Cardiac muscle cell (in vitro differentiated cells and primary cell): ENCODE measurements at regions not wholly inside any gene's neighbourhood (a gene's known extent, or its start where the extent isn't known, plus 50 kb on each side); places are given as distances from the start of the nearest gene placed in this dataset.

Source experiments
- DNase-seq, 2 donors: peaks; one replicate each; pipeline versions ENCODE4 v3.0.0 to v3.0.0-alpha.2; 2010 to 2017; ENCODE audit warnings: low read depth in 1 of 2, low spot score in 1 of 2
- H3K27ac ChIP-seq: fragments of 200-600 bp; sonication (generic); 2 replicates; pipeline ENCODE4 v1.5.1; 2016
- H3K27me3 ChIP-seq: fragments of 200-600 bp; sonication (generic); 2 replicates; pipeline ENCODE4 v1.6.0; 2016; ENCODE audit warnings: control low read depth
- H3K36me3 ChIP-seq: fragments of 200-600 bp; sonication (generic); 2 replicates; pipeline ENCODE4 v1.5.1; 2016; ENCODE audit warnings: control low read depth
- H3K4me1 ChIP-seq: fragments of 200-600 bp; sonication (generic); 2 replicates; pipeline ENCODE4 v1.8.1; 2017; ENCODE audit warnings: low read depth, mild to moderate bottlenecking, mixed run types
- H3K4me3 ChIP-seq: fragments of 200-600 bp; sonication (generic); 2 replicates; pipeline ENCODE4 v1.5.1; 2016; ENCODE audit warnings: mild to moderate bottlenecking
- H3K9me3 ChIP-seq: fragments of 200-600 bp; sonication (generic); 2 replicates; pipeline ENCODE4 v1.5.1; 2017; ENCODE audit warnings: low read depth, mild to moderate bottlenecking, control low read depth
- TF ChIP-seq, protein P1 (sequence below): IDR thresholded peaks from 2 replicates; pipeline ENCODE4 v1.5.1; 2012; ENCODE audit warnings: low read depth, mild to moderate bottlenecking, low read length

GRCh38 chr16:54362591-54363206, 76.1 kb upstream of the IRX3 start:
- Histone ChIP-seq H3K27me3 (no peaks in the 10 kb centered on the region), H3K27ac (no peak overlapping the region), H3K4me1 (peaks cover 33% of the 10 kb centered on the region), H3K9me3 (no peaks in the 10 kb centered on the region), H3K4me3 (no peak overlapping the region), H3K36me3 (no peaks in the 10 kb centered on the region)
- DNase-seq: no peak
- TF ChIP-seq, protein P1, sequence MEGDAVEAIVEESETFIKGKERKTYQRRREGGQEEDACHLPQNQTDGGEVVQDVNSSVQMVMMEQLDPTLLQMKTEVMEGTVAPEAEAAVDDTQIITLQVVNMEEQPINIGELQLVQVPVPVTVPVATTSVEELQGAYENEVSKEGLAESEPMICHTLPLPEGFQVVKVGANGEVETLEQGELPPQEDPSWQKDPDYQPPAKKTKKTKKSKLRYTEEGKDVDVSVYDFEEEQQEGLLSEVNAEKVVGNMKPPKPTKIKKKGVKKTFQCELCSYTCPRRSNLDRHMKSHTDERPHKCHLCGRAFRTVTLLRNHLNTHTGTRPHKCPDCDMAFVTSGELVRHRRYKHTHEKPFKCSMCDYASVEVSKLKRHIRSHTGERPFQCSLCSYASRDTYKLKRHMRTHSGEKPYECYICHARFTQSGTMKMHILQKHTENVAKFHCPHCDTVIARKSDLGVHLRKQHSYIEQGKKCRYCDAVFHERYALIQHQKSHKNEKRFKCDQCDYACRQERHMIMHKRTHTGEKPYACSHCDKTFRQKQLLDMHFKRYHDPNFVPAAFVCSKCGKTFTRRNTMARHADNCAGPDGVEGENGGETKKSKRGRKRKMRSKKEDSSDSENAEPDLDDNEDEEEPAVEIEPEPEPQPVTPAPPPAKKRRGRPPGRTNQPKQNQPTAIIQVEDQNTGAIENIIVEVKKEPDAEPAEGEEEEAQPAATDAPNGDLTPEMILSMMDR: no peak

DNA sequence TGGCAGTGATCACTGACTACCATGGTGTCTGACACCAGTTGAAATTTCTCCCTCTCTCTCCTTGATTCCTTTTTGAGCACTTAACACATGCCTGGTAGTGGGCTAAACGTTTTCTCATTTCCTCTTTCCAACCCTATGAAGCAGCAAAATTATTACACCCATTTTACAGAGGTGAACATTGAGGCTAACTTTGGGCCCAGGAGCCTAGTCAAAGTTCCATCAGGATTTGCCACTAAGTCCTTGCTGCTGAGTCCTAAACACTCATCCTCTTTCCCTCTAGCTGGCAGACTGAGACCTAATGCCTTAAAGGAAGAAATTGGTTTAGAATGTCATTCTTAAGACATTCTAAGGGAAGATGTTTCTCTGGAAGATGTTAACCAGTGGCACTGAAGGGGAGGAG, 74.7 kb upstream of the IRX3 start:
- no peak overlapping the region for H3K27ac ChIP-seq
- H3K9me3 ChIP-seq: no peaks in the 10 kb centered on the region
- peaks cover 33% of the 10 kb centered on the region for H3K4me1 ChIP-seq
- H3K27me3 ChIP-seq: no peaks in the 10 kb centered on the region
- TF ChIP-seq, protein P1: no peak
- H3K36me3 ChIP-seq: no peaks in the 10 kb centered on the region
- H3K4me3 ChIP-seq: no peak overlapping the region
- no peak for DNase-seq

DNA sequence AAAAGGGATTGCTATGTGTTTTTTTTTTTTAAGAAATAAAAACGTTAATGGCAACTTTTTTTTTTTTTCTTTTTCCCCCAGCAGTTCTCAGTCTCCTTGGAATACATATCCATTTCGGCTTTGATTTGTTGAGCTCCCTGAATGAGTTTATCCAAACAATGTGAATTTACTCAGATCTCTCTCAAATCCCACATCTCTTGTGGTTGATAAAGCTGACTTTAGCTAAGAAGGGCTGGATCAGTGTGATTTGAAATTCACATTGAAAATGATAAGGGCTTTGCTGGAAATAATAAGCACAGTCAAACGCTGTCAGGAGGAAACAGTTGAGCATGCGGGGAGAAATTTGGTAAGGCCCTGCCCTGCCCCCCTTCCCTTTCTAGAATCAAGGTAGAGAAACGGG, 74.1 kb upstream of the IRX3 start:
- no peak overlapping the region for H3K27ac ChIP-seq
- no peak overlapping the region for H3K4me3 ChIP-seq
- H3K27me3 ChIP-seq: no peaks in the 10 kb centered on the region
- TF ChIP-seq, protein P1: no peak
- no peaks in the 10 kb centered on the region for H3K36me3 ChIP-seq
- DNase-seq: no peak
- no peaks in the 10 kb centered on the region for H3K9me3 ChIP-seq
- peaks cover 33% of the 10 kb centered on the region for H3K4me1 ChIP-seq

- Histone ChIP-seq H3K4me1 (peaks cover 33% of the 10 kb centered on the region), H3K27ac (no peak overlapping the region), H3K27me3 (no peaks in the 10 kb centered on the region), H3K9me3 (no peaks in the 10 kb centered on the region), H3K4me3 (no peak overlapping the region), H3K36me3 (no peaks in the 10 kb centered on the region)
- TF ChIP-seq, protein P1: no peak
- no peak for DNase-seq
Measured at GRCh38 chr16:54359555-54359954, 73.0 kb upstream of the IRX3 start.

DNA sequence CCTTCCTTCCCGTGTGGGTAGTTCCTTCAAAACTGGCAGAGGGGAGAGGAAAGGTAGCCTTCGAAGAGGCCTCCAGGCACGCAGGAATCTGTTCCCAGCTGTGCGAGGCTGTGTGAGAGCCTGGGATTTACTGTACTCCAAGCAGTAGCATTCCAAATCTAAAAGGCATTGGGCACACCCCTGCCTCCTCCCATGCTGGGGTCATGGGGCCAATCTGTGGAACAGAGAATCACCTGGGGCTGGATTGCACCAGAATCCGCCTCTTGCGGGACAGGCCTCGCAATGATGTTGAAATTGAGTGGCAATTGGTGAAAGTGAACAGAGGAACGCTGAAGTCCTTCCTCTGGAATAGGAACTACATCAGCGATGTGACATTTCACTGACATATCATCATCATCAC, 72.5 kb upstream of the IRX3 start:
- H3K9me3 ChIP-seq: no peaks in the 10 kb centered on the region
- no peak for DNase-seq

More for the DNA sequence above, 72.5 kb upstream of the IRX3 start:
- no peaks in the 10 kb centered on the region for H3K27me3 ChIP-seq
- no peaks in the 10 kb centered on the region for H3K36me3 ChIP-seq
- TF ChIP-seq, protein P1: no peak
- H3K4me1 ChIP-seq: peaks cover 33% of the 10 kb centered on the region
- H3K27ac ChIP-seq: no peak overlapping the region
- H3K4me3 ChIP-seq: no peak overlapping the region
